Nephron (organoid): ENCODE measurements at regions not wholly inside any gene's neighbourhood (a gene's known extent, or its start where the extent isn't known, plus 50 kb on each side); places are given as distances from the start of the nearest gene placed in this dataset.
A peak's percentile ranks its signal among the peaks of the same experiment; 100 is the strongest.
"Not testable (repeated sequence)": the region's sequence is repeated elsewhere in the genome, so short reads cannot be mapped to it uniquely, and the experiment has no call there.

Experiments
- H3K27ac Mint-ChIP-seq, 3 experiments: 2 replicates each; pipeline ENCODE4 v1.8.0; 2020; ENCODE audit warnings: mixed read lengths in 3 of 3, mild to moderate bottlenecking in 2 of 3, moderate library complexity in 1 of 3
- H3K27me3 Mint-ChIP-seq: 2 replicates; pipeline ENCODE4 v1.8.0; 2021; ENCODE audit warnings: low read depth, mild to moderate bottlenecking, moderate library complexity, mixed read lengths
- H3K36me3 Mint-ChIP-seq: 2 replicates; pipeline ENCODE4 v1.8.0; 2020; ENCODE audit warnings: low read depth, mixed read lengths
- H3K4me1 Mint-ChIP-seq: 2 replicates; pipeline ENCODE4 v1.8.0; 2020; ENCODE audit warnings: mixed read lengths
- H3K4me3 Mint-ChIP-seq, 3 experiments: 2 replicates each; pipeline ENCODE4 v1.8.0; 2020; ENCODE audit warnings: mild to moderate bottlenecking in 3 of 3, mixed read lengths in 3 of 3, moderate library complexity in 2 of 3
- H3K9me3 Mint-ChIP-seq: 2 replicates; pipeline ENCODE4 v1.8.0; 2020; ENCODE audit warnings: mixed read lengths
- CTCF ChIP-seq, 3 experiments: fragments of 200-600 bp; sonication (generic); IDR thresholded peaks; one replicate each; pipeline ENCODE4 v1.5.0; 2021; ENCODE audit warnings: antibody characterized with exemption in 3 of 3; ENCODE audit not compliant: unreplicated experiment in 3 of 3

- no peak overlapping the region for H3K4me3 Mint-ChIP-seq
- no peaks in the 10 kb centered on the region for H3K4me1 Mint-ChIP-seq
- H3K27ac Mint-ChIP-seq: no peak overlapping the region
- TF ChIP-seq CTCF (IDR thresholded peaks at IDR 0.05; ENCODE audit: unreplicated experiment in 3 of 3): no peak
- H3K9me3 Mint-ChIP-seq: peaks cover 7% of the 10 kb centered on the region
- H3K36me3 Mint-ChIP-seq: no peaks in the 10 kb centered on the region
- peaks cover 4% of the 10 kb centered on the region for H3K27me3 Mint-ChIP-seq
Observed at GRCh38 chr15:46088486-46089445, 453.9 kb downstream of the SQOR start.

GRCh38 chr15:46089467-46089935 is 454.7 kb downstream of the SQOR start:
- Mint-ChIP-seq H3K4me3 (no peak overlapping the region), H3K27me3 (peaks cover 4% of the 10 kb centered on the region), H3K9me3 (peaks cover 7% of the 10 kb centered on the region), H3K36me3 (no peaks in the 10 kb centered on the region), H3K27ac (no peak overlapping the region), H3K4me1 (no peaks in the 10 kb centered on the region)
- TF ChIP-seq CTCF (IDR thresholded peaks at IDR 0.05; ENCODE audit: unreplicated experiment in 3 of 3): no peak

GRCh38 chr15:46091860-46092450 is 457.1 kb downstream of the SQOR start:
- Mint-ChIP-seq H3K4me1 (no peaks in the 10 kb centered on the region), H3K36me3 (no peaks in the 10 kb centered on the region), H3K9me3 (peaks cover 7% of the 10 kb centered on the region), H3K27ac (no peak overlapping the region), H3K4me3 (no peak overlapping the region), H3K27me3 (no peaks in the 10 kb centered on the region)
- TF ChIP-seq CTCF (IDR thresholded peaks at IDR 0.05; ENCODE audit: unreplicated experiment in 3 of 3): peak; percentile 55 to 60 (median 56)

- not testable (repeated sequence) for H3K36me3 Mint-ChIP-seq, H3K27ac Mint-ChIP-seq, H3K4me3 Mint-ChIP-seq, H3K4me1 Mint-ChIP-seq, H3K27me3 Mint-ChIP-seq
- H3K9me3 Mint-ChIP-seq: peaks cover 15% of the 10 kb centered on the region
Observed at GRCh38 chr15:46098006-46098405, 463.2 kb downstream of the SQOR start.

GRCh38 chr15:46110755-46111154 is 475.9 kb downstream of the SQOR start:
- no peaks in the 10 kb centered on the region for H3K4me1 Mint-ChIP-seq
- no peak for TF ChIP-seq CTCF (IDR thresholded peaks at IDR 0.05; ENCODE audit: unreplicated experiment in 3 of 3)

GRCh38 chr15:46111730-46112129 is 476.9 kb downstream of the SQOR start:
- Mint-ChIP-seq H3K36me3 (no peaks in the 10 kb centered on the region), H3K4me1 (no peaks in the 10 kb centered on the region), H3K4me3 (no peak overlapping the region), H3K9me3 (peaks cover 2% of the 10 kb centered on the region), H3K27me3 (peaks cover 7% of the 10 kb centered on the region), H3K27ac (no peak overlapping the region)
- TF ChIP-seq CTCF (IDR thresholded peaks at IDR 0.05; ENCODE audit: unreplicated experiment in 3 of 3): no peak

More at GRCh38 chr15:46110755-46111154, 475.9 kb downstream of the SQOR start:
- Mint-ChIP-seq H3K4me3 (no peak overlapping the region), H3K36me3 (no peaks in the 10 kb centered on the region), H3K27me3 (peaks cover 7% of the 10 kb centered on the region), H3K9me3 (peaks cover 2% of the 10 kb centered on the region), H3K27ac (no peak overlapping the region)
